Stimulated activated CD4-positive, alpha-beta T cell treated with anti-CD3 and anti-CD28 coated beads, Interleukin-2, amount 100 ng/mL, for 48 hours (primary cell): ENCODE measurements at regions not wholly inside any gene's neighbourhood (a gene's known extent, or its start where the extent isn't known, plus 50 kb on each side); places are given as distances from the start of the nearest gene placed in this dataset.
A peak's percentile ranks its signal among the peaks of the same experiment; 100 is the strongest.

Source experiments
- DNase-seq, 2 donors: peaks; one replicate each; pipeline ENCODE4 v3.0.0-alpha.2; 2020

DNA sequence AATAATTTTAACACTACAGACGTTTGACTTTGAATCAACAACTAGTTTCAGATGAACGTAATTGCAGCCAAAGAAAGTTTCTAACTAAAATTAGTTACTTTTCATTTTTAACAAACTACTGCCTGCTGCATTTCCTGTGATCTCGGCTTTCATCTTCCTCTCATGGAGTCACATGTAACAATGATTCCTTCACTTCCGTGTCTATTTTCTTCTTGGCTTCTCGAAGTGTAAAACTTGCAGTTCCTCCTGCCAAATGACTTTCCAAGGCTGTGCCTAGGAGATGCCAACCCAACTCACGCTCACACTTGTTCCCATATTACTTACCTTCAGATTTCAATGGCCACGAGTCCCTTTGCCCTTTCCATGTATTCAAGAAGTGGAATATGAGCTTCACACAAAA is 1406.3 kb upstream of the CELF4 start:
- DNase-seq: no peak

- no peak for DNase-seq
Observed at GRCh38 chr18:38966841-38967240, 1401.2 kb upstream of the CELF4 start.

GRCh38 chr18:38963943-38964660 is 1398.5 kb upstream of the CELF4 start:
- DNase-seq: no peak

DNA sequence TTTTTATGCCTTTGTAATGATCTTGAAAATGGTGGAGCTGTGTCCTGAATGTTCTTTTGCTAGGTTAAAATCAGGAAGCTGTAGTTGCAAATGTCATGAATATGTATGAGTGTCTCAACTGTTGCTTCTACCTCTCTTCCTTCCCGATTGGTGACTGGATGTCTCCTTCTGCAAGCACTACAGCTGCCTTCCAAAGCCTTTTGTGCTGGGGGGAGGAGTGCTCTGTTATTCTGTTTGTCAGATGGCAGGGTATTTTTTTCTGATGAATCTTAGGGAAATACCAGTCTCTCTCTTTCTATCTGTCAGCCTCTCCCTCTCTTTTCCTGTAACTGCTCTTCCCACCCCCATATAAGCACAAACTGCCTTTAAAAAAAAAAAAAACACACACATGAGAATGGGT is 1396.3 kb upstream of the CELF4 start:
- DNase-seq: no peak

GRCh38 chr18:38957736-38958135 is 1392.1 kb upstream of the CELF4 start:
- no peak for DNase-seq

- no peak for DNase-seq
Observed at GRCh38 chr18:38956068-38956467, 1390.5 kb upstream of the CELF4 start.

DNA sequence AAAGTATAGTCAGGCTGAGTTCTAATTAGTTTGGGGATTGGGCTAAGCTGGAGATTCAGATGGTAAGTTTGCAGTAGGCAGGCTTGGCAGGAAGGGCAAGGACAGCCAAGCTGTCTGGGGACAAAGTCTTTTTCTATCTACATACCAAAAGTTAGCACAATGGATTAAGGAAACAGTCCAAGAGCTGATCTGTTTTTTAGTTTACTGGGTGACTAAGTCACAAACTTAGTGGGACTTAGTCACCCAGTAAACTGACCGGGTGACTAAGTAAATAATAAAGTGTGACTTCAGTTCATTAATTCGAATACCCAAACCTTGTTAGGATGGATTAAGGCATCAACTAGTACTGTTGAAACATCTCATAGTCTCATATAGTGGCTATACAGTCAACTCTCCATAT is 1386.0 kb upstream of the CELF4 start:
- DNase-seq: no peak

DNA sequence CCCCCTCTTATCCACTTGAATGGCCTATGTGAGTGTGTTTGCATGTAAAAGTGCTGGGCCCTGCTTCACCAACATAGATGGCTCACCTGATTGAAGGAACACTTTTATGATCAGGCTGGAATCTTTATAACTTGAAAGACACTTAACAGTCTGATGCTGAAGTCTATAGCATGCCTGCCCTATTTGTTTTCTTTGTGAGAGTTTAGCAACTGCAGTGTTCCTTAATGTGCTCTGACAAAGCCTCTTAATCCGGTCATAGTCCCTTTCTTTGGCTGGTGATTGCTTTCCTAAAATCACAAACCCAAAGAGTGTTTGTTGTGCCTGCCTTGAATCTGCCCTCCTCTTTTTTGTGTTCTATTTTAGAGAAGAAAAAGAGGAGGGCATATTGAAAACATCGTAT is 1382.8 kb upstream of the CELF4 start:
- no peak for DNase-seq

GRCh38 chr18:38944446-38945024 is 1378.9 kb upstream of the CELF4 start:
- DNase-seq: no peak

GRCh38 chr18:38941711-38942561 is 1376.3 kb upstream of the CELF4 start:
- no peak for DNase-seq

DNA sequence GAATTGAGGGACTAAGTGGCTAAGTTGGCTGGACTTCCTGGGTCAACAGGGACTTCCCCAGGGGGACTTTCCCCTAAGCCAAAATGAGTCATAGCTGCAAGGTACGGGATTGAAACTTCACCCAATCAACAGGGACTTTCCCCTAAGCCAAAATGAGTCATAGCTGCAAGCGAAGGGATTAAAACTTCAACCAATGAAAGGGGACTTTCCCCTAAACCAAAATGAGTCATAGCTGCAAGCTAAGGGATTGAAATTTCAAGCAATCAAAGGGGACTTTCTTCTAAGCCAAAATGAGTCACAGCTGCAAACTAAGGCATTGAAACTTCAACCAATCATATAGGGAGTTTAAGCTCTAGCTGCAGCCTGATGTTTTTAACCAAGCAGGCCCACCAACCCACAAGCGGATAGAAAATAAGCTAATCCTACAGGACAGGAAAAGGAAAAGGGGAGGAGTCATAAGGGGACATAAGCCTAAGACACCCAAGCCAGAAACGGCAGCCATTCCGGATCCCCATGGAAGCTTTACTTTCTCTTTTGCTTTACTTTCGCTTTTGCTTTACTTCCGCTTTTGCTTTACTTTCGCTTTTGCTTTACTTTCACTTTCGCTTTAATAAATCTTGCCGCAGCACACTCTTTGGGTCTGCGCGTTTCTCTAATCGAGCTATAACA is 1375.4 kb upstream of the CELF4 start:
- peak; percentile 24 to 33 for DNase-seq

GRCh38 chr18:38940475-38940862 is 1374.9 kb upstream of the CELF4 start:
- DNase-seq: no peak

GRCh38 chr18:38933910-38934510 is 1368.4 kb upstream of the CELF4 start:
- no peak for DNase-seq

DNA sequence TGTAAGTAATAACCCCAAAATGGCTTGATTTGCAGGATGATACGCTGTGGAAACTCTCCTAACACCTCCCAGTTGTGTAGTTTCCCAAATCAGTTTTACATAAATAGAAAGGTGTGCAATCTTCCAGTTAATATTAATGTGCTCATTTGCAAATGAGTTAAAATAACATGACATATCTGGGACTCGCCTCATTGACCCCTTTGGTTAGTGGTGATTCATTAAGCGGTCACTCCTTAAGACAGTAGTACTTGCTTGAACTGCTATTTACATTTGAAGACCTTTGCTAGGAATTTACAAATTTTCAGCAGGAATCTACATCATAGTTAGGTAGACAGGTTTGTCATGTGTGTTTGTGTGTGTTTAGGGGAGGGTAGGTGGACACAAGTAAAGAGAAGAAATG is 1367.7 kb upstream of the CELF4 start:
- no peak for DNase-seq

- DNase-seq: no peak
Observed at GRCh38 chr18:38932752-38933151, 1367.2 kb upstream of the CELF4 start.

DNA sequence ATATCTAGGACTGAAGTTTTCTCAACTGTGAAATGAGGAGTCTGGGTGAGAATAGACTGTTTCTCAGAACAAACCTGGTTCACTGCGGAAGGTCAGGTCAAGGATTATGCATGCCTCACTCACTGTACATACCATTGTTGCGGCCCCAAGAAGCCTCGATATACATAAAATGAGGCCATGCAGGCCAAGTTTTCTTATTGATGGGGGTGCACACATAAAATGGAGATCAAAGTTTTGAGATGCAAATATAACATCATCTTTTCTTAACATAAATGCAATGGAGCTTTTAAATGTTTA is 1366.1 kb upstream of the CELF4 start:
- DNase-seq: no peak

GRCh38 chr18:38930881-38931753 is 1365.5 kb upstream of the CELF4 start:
- DNase-seq: no peak

DNA sequence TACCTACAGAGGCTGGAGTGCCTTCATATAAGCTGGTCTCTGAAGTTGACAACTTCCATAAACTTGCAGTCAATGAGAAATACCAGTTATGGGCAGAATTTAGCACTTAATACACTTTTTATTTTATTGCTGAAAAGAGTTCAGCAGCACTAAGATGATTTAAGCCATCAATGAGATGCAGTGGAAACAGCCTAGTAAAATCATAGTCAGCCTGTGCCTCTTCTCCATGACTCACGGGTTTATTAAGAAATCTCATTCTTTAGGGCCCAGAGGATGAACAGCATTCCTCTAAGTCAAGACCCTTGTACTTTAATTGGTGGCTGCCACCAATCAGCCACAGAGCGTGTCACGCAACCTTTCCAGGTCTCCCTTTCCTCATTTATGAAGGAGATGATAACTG is 1357.9 kb upstream of the CELF4 start:
- no peak for DNase-seq

GRCh38 chr18:38923126-38923525 is 1357.5 kb upstream of the CELF4 start:
- DNase-seq: no peak

DNA sequence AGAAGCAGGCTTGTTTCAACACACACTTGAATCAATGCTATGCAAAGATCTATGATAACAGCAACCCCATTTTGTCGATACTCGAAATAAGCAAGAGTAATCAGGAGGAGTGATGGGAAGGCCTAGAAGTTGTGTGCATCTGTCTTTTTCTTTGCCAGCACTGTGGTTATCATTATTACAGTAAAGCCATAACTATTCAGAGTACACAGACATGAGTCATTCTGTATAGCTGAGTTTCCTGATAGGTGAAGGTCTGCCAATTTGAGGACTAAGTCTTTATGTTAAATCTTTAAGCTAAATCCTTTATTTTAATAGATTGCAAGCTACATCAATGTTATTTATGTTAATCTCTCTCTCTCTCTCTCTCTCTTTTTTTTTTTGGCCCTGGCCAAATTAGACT is 1344.4 kb upstream of the CELF4 start:
- no peak for DNase-seq

- DNase-seq: no peak
Observed at GRCh38 chr18:38902796-38903195, 1337.2 kb upstream of the CELF4 start.

GRCh38 chr18:38900445-38900844 is 1334.8 kb upstream of the CELF4 start:
- no peak for DNase-seq
